ENCODE measurements at regions not wholly inside any gene's neighbourhood (a gene's known extent, or its start where the extent isn't known, plus 50 kb on each side); places are given as distances from the start of the nearest gene placed in this dataset.
"Not testable (repeated sequence)": the region's sequence is repeated elsewhere in the genome, so short reads cannot be mapped to it uniquely, and the experiment has no call there.

GRCh38 chr15:94840794-94841783, 609.7 kb downstream of the MCTP2 start:
- DNase-seq (ENCODE audit: low read depth) = no peak

GRCh38 chr15:94843060-94843459, 611.7 kb downstream of the MCTP2 start:
- DNase-seq (ENCODE audit: low read depth) = no peak

GRCh38 chr15:94844198-94844537, 612.8 kb downstream of the MCTP2 start:
- DNase-seq (ENCODE audit: low read depth) = no peak

GRCh38 chr15:94844538-94845389, 613.4 kb downstream of the MCTP2 start:
- no peak for DNase-seq (ENCODE audit: low read depth)

- DNase-seq (ENCODE audit: low read depth) = no peak
Observed at GRCh38 chr15:94845390-94845716, 614.0 kb downstream of the MCTP2 start.

- DNase-seq (ENCODE audit: low read depth) = no peak
Observed at GRCh38 chr15:94847325-94847724, 616.0 kb downstream of the MCTP2 start.

- no peak for DNase-seq (ENCODE audit: low read depth)
Observed at GRCh38 chr15:94848054-94848453, 616.7 kb downstream of the MCTP2 start.

- no peak for DNase-seq (ENCODE audit: low read depth)
Observed at GRCh38 chr15:94855018-94855408, 623.7 kb downstream of the MCTP2 start.

- no peak for DNase-seq (ENCODE audit: low read depth)
Observed at GRCh38 chr15:94855409-94856266, 624.3 kb downstream of the MCTP2 start.

- DNase-seq (ENCODE audit: low read depth) = no peak
Observed at GRCh38 chr15:94856267-94856854, 625.0 kb downstream of the MCTP2 start.

- DNase-seq (ENCODE audit: low read depth) = no peak
Observed at GRCh38 chr15:94857466-94857865, 626.1 kb downstream of the MCTP2 start.

GRCh38 chr15:94858011-94858410, 626.6 kb downstream of the MCTP2 start:
- no peak for DNase-seq (ENCODE audit: low read depth)

GRCh38 chr15:94858449-94858848, 627.1 kb downstream of the MCTP2 start:
- DNase-seq (ENCODE audit: low read depth) = no peak

GRCh38 chr15:94858920-94859319, 627.6 kb downstream of the MCTP2 start:
- no peak for DNase-seq (ENCODE audit: low read depth)

- no peak for DNase-seq (ENCODE audit: low read depth)
Observed at GRCh38 chr15:94864600-94864999, 633.2 kb downstream of the MCTP2 start.

GRCh38 chr15:94868265-94868664, 636.9 kb downstream of the MCTP2 start:
- not testable (repeated sequence) for DNase-seq (ENCODE audit: low read depth)

- DNase-seq (ENCODE audit: low read depth) = no peak
Observed at GRCh38 chr15:94875550-94875949, 644.2 kb downstream of the MCTP2 start.

- no peak for DNase-seq (ENCODE audit: low read depth)
Observed at GRCh38 chr15:94877833-94878232, 646.5 kb downstream of the MCTP2 start.

- no peak for DNase-seq (ENCODE audit: low read depth)
Observed at GRCh38 chr15:94882071-94882712, 650.8 kb downstream of the MCTP2 start.

GRCh38 chr15:94887391-94887790, 656.0 kb downstream of the MCTP2 start:
- no peak for DNase-seq (ENCODE audit: low read depth)

- DNase-seq (ENCODE audit: low read depth) = no peak
Observed at GRCh38 chr15:94889153-94889552, 657.8 kb downstream of the MCTP2 start.

Measured in T follicular helper cell (primary cell).